Left ventricle myocardium inferior (tissue), 1 donor: ENCODE measurements at regions not wholly inside any gene's neighbourhood (a gene's known extent, or its start where the extent isn't known, plus 50 kb on each side); places are given as distances from the start of the nearest gene placed in this dataset.
"Not testable (repeated sequence)": the region's sequence is repeated elsewhere in the genome, so short reads cannot be mapped to it uniquely, and the experiment has no call there.

ENCODE experiments used
- DNase-seq: peaks from one replicate; pipeline ENCODE4 v3.0.0-alpha.2; 2020
- H3K27ac ChIP-seq: fragments of 200-600 bp; replicated peaks from 2 replicates; pipeline ENCODE4 v1.8.0; 2021
- H3K27me3 ChIP-seq: fragments of 200-600 bp; 2 replicates; pipeline ENCODE4 v1.8.0; 2021; ENCODE audit warnings: low read depth
- H3K36me3 ChIP-seq: fragments of 200-600 bp; 2 replicates; pipeline ENCODE4 v1.8.0; 2021
- H3K4me1 ChIP-seq: fragments of 200-600 bp; 2 replicates; pipeline ENCODE4 v1.8.0; 2021
- H3K4me3 ChIP-seq: fragments of 200-600 bp; 2 replicates; pipeline ENCODE4 v1.8.0; 2021; ENCODE audit warnings: mild to moderate bottlenecking, moderate library complexity
- H3K9me3 ChIP-seq: fragments of 200-600 bp; replicated peaks from 2 replicates; pipeline ENCODE4 v1.8.0; 2021
- intact Hi-C: fragments of 100-400 bp; cut with micrococcal nuclease; formaldehyde crosslinking; loops from one replicate; pipeline ENCODE4 v1.11.0; 2022
- TF ChIP-seq, protein P1 (sequence below): fragments of 200-600 bp; IDR thresholded peaks from 2 replicates; pipeline ENCODE4 v1.8.0; 2021; ENCODE audit warnings: antibody characterized with exemption, mild to moderate bottlenecking, borderline replicate concordance
- donor health status: DM: no; HTN: yes; CAD: no; lungs with severe emphysema.

GRCh38 chr2:192615105-192615504 lies 420.4 kb upstream of the TMEFF2 start:
- no peaks in the 10 kb centered on the region for H3K27me3 ChIP-seq
- no peak overlapping the region for H3K27ac ChIP-seq
- intact Hi-C loops, result no loop called here
- TF ChIP-seq, protein P1, sequence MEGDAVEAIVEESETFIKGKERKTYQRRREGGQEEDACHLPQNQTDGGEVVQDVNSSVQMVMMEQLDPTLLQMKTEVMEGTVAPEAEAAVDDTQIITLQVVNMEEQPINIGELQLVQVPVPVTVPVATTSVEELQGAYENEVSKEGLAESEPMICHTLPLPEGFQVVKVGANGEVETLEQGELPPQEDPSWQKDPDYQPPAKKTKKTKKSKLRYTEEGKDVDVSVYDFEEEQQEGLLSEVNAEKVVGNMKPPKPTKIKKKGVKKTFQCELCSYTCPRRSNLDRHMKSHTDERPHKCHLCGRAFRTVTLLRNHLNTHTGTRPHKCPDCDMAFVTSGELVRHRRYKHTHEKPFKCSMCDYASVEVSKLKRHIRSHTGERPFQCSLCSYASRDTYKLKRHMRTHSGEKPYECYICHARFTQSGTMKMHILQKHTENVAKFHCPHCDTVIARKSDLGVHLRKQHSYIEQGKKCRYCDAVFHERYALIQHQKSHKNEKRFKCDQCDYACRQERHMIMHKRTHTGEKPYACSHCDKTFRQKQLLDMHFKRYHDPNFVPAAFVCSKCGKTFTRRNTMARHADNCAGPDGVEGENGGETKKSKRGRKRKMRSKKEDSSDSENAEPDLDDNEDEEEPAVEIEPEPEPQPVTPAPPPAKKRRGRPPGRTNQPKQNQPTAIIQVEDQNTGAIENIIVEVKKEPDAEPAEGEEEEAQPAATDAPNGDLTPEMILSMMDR, result no peak
- H3K9me3 ChIP-seq, result no peaks in the 10 kb centered on the region
- no peaks in the 10 kb centered on the region for H3K36me3 ChIP-seq
- no peak for DNase-seq
- H3K4me1 ChIP-seq, result no peaks in the 10 kb centered on the region
- H3K4me3 ChIP-seq, result no peak overlapping the region

GRCh38 chr2:192604295-192604694 lies 409.6 kb upstream of the TMEFF2 start:
- TF ChIP-seq, protein P1, result no peak
- no peak for DNase-seq
- H3K9me3 ChIP-seq, result peaks cover 34% of the 10 kb centered on the region
- H3K4me3 ChIP-seq, result no peak overlapping the region
- no peaks in the 10 kb centered on the region for H3K4me1 ChIP-seq
- H3K27me3 ChIP-seq, result no peaks in the 10 kb centered on the region
- intact Hi-C loops, result no loop called here
- H3K27ac ChIP-seq, result no peak overlapping the region
- no peaks in the 10 kb centered on the region for H3K36me3 ChIP-seq

- H3K27ac ChIP-seq, H3K27me3 ChIP-seq, intact Hi-C loops, DNase-seq, H3K36me3 ChIP-seq, H3K4me3 ChIP-seq, H3K4me1 ChIP-seq: not testable (repeated sequence)
- H3K9me3 ChIP-seq, result peaks cover 26% of the 10 kb centered on the region
These were observed 403.9 kb upstream of the TMEFF2 start for GRCh38 chr2:192598649-192599048.

DNA sequence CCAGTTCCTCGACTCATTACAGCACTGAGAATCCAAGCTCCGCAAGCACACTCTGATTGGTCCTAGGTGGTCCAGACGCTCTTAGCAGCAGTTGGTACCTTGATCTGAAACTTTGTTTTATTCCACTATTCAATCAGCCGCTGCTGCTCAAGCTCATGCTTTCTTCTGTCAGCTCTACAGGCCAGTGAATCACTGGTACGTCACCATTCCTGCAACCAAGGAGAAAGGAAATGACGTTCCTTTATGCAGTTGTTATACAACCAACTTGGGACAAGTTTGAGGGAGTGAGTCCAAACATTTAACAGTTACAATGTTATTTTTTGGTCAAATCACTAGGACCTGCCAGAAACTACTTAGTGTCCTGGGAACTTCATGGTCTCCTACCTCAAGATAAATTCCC lies 398.8 kb upstream of the TMEFF2 start:
- DNase-seq, result no peak
- H3K27me3 ChIP-seq, result no peaks in the 10 kb centered on the region

GRCh38 chr2:192591617-192592016 lies 396.9 kb upstream of the TMEFF2 start:
- no peak for DNase-seq

More for the DNA sequence above, 398.8 kb upstream of the TMEFF2 start:
- Histone ChIP-seq H3K4me1 (no peaks in the 10 kb centered on the region), H3K27ac (no peak overlapping the region), H3K9me3 (peaks cover 5% of the 10 kb centered on the region), H3K36me3 (no peaks in the 10 kb centered on the region), H3K4me3 (no peak overlapping the region)
- TF ChIP-seq, protein P1, result no peak
- intact Hi-C loops, result no loop called here

DNA sequence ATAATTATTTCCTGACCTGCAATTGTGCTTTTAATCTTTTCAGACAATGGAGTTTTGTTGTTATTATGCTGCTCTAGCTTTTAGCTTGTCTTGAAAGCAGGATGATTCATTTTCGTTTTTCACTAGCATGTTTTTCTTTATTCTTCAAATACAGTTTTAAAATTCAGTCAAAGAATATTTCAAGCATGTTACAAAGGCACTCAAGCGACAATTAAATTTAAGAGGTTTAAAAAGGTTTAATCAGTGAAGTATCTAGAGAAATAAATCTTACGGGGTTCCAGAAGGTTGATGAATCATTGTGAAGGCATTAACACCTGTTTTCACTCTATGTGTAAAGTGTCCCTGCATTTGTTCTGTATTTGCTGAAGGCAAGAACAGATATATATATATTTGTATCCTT lies 390.7 kb upstream of the TMEFF2 start:
- intact Hi-C loops, result no loop called here
- Histone ChIP-seq H3K9me3 (no peaks in the 10 kb centered on the region), H3K4me3 (no peak overlapping the region), H3K4me1 (no peaks in the 10 kb centered on the region), H3K36me3 (no peaks in the 10 kb centered on the region), H3K27ac (no peak overlapping the region), H3K27me3 (no peaks in the 10 kb centered on the region)
- DNase-seq, result no peak
- TF ChIP-seq, protein P1, result no peak

More at GRCh38 chr2:192591617-192592016, 396.9 kb upstream of the TMEFF2 start:
- no peaks in the 10 kb centered on the region for H3K27me3 ChIP-seq
- no peak overlapping the region for H3K27ac ChIP-seq
- no peaks in the 10 kb centered on the region for H3K36me3 ChIP-seq
- H3K4me1 ChIP-seq, result no peaks in the 10 kb centered on the region
- H3K4me3 ChIP-seq, result no peak overlapping the region
- TF ChIP-seq, protein P1, result no peak
- intact Hi-C loops, result no loop called here
- peaks cover 5% of the 10 kb centered on the region for H3K9me3 ChIP-seq
